ENCODE measurements at regions not wholly inside any gene's neighbourhood (a gene's known extent, or its start where the extent isn't known, plus 50 kb on each side); places are given as distances from the start of the nearest gene placed in this dataset.

- TF ChIP-seq EGR1 (IDR thresholded peaks at IDR 0.05; ENCODE audit: low read depth in 2 of 2), result no peak
- TF ChIP-seq ZBTB33 (IDR thresholded peaks at IDR 0.05), result no peak
- TF ChIP-seq GABPA (IDR thresholded peaks at IDR 0.05 in 1 of 2, conservative IDR thresholded peaks at IDR 0.05 in 1 of 2), result no peak
- no peak for TF ChIP-seq RXRA (IDR thresholded peaks at IDR 0.05)
- TF ChIP-seq FOXA1 (IDR thresholded peaks at IDR 0.05), result no peak
- no peak for TF ChIP-seq FOXA2 (IDR thresholded peaks at IDR 0.05)
- no peak for TF ChIP-seq HNF4G (IDR thresholded peaks at IDR 0.05)
These were observed 384.6 kb downstream of the BUD13 start (continued) for GRCh38 chr11:116388146-116388545.

- no peak for TF ChIP-seq REST (IDR thresholded peaks at IDR 0.05)
- TF ChIP-seq CTCF (IDR thresholded peaks at IDR 0.05; ENCODE audit: low read depth, low read length, missing input control), result no peak
- no peak for TF ChIP-seq HNF4G (IDR thresholded peaks at IDR 0.05)
- TF ChIP-seq FOXA2 (IDR thresholded peaks at IDR 0.05), result no peak
- no peak for TF ChIP-seq RAD21 (IDR thresholded peaks at IDR 0.05)
- no peak for TF ChIP-seq NR2F2 (IDR thresholded peaks at IDR 0.05)
- TF ChIP-seq GABPA (IDR thresholded peaks at IDR 0.05 in 1 of 2, conservative IDR thresholded peaks at IDR 0.05 in 1 of 2), result no peak
- no peak for TF ChIP-seq SP1 (IDR thresholded peaks at IDR 0.05)
- TF ChIP-seq FOXA1 (IDR thresholded peaks at IDR 0.05), result no peak
- TF ChIP-seq TAF1 (conservative IDR thresholded peaks at IDR 0.05), result no peak
- Histone ChIP-seq H3K9me3 (ENCODE audit: control insufficient read depth in 4 of 4, low read length in 3 of 4) (no peaks in the 10 kb centered on the region), H3K27ac (ENCODE audit: low read depth in 1 of 2, low read length in 2 of 2) (no peak overlapping the region), H3K36me3 (ENCODE audit: control insufficient read depth in 4 of 4, insufficient read depth in 3 of 4, low read depth in 1 of 4, low read length in 3 of 4) (no peaks in the 10 kb centered on the region), H3K4me1 (ENCODE audit: control insufficient read depth in 4 of 4, insufficient read depth in 4 of 4, low read length in 3 of 4) (no peaks in the 10 kb centered on the region), H3K27me3 (ENCODE audit: control insufficient read depth in 4 of 4, insufficient read depth in 4 of 4, low read length in 3 of 4) (no peaks in the 10 kb centered on the region), H3K9ac (ENCODE audit: low read depth in 1 of 2, low read length in 2 of 2) (no peak overlapping the region), H3K4me3 (ENCODE audit: low read depth in 1 of 3, low read length in 3 of 3) (no peak overlapping the region)
- no peak for DNase-seq (ENCODE audit: low spot score)
- WGBS, result 79% methylated on average over 2 of the region's 2 CpGs
These were observed 385.1 kb downstream of the BUD13 start for GRCh38 chr11:116387641-116388040.

GRCh38 chr11:116386118-116386699 lies 386.6 kb downstream of the BUD13 start:
- Histone ChIP-seq H3K9ac (ENCODE audit: low read depth in 1 of 2, low read length in 2 of 2) (no peak overlapping the region), H3K36me3 (ENCODE audit: control insufficient read depth in 4 of 4, insufficient read depth in 3 of 4, low read depth in 1 of 4, low read length in 3 of 4) (no peaks in the 10 kb centered on the region), H3K9me3 (ENCODE audit: control insufficient read depth in 4 of 4, low read length in 3 of 4) (no peaks in the 10 kb centered on the region), H3K27ac (ENCODE audit: low read depth in 1 of 2, low read length in 2 of 2) (no peak overlapping the region), H3K4me3 (ENCODE audit: low read depth in 1 of 3, low read length in 3 of 3) (no peak overlapping the region), H3K4me1 (ENCODE audit: control insufficient read depth in 4 of 4, insufficient read depth in 4 of 4, low read length in 3 of 4) (no peaks in the 10 kb centered on the region), H3K27me3 (ENCODE audit: control insufficient read depth in 4 of 4, insufficient read depth in 4 of 4, low read length in 3 of 4) (no peaks in the 10 kb centered on the region)
- no peak for DNase-seq (ENCODE audit: low spot score)
- WGBS, result 92% methylated on average over 9 of the region's 9 CpGs
- TF ChIP-seq TAF1 (conservative IDR thresholded peaks at IDR 0.05), result no peak
- TF ChIP-seq FOXA2 (IDR thresholded peaks at IDR 0.05), result no peak
- no peak for TF ChIP-seq RAD21 (IDR thresholded peaks at IDR 0.05)
- no peak for TF ChIP-seq HNF4G (IDR thresholded peaks at IDR 0.05)
- TF ChIP-seq MAX (IDR thresholded peaks at IDR 0.05), result no peak
- TF ChIP-seq EGR1 (IDR thresholded peaks at IDR 0.05; ENCODE audit: low read depth in 2 of 2), result no peak
- no peak for TF ChIP-seq JUND (IDR thresholded peaks at IDR 0.05)
- TF ChIP-seq ZBTB33 (IDR thresholded peaks at IDR 0.05), result no peak
- no peak for TF ChIP-seq SP1 (IDR thresholded peaks at IDR 0.05)
- no peak for TF ChIP-seq GABPA (IDR thresholded peaks at IDR 0.05 in 1 of 2, conservative IDR thresholded peaks at IDR 0.05 in 1 of 2)
- no peak for TF ChIP-seq RXRA (IDR thresholded peaks at IDR 0.05)
- no peak for TF ChIP-seq REST (IDR thresholded peaks at IDR 0.05)
